GM23338 (cell line): ENCODE measurements at regions not wholly inside any gene's neighbourhood (a gene's known extent, or its start where the extent isn't known, plus 50 kb on each side); places are given as distances from the start of the nearest gene placed in this dataset.

Experiments
- ATAC-seq: fragments of 200-7000 bp; cut with Tn5 transposase; 3 replicates; pipeline ENCODE4 v1.9.1; 2020
- DNase-seq: peaks from one replicate; pipeline ENCODE4 v3.0.0-alpha.2; 2015; ENCODE audit warnings: low spot score
- H2AFZ ChIP-seq: fragments of 200-600 bp; sonication (generic); 2 replicates; pipeline ENCODE4 v1.8.0; 2016; ENCODE audit warnings: antibody characterized with exemption, mild to moderate bottlenecking, moderate library complexity
- H3F3A ChIP-seq: fragments of 200-600 bp; sonication (generic); replicated peaks from 2 replicates; pipeline ENCODE4 v1.8.0; 2017; ENCODE audit warnings: antibody characterized with exemption, mixed run types, low read depth
- H3K27ac ChIP-seq: fragments of 200-600 bp; sonication (generic); 2 replicates; pipeline ENCODE4 v1.6.1; 2016; ENCODE audit warnings: low read depth
- H3K27me3 ChIP-seq: fragments of 200-600 bp; sonication (generic); 2 replicates; pipeline ENCODE4 v1.8.0; 2016; ENCODE audit warnings: mild to moderate bottlenecking, mixed run types, moderate library complexity; ENCODE audit not compliant: insufficient read depth
- H3K36me3 ChIP-seq: fragments of 200-600 bp; sonication (generic); 2 replicates; pipeline ENCODE4 v1.8.0; 2016; ENCODE audit warnings: mild to moderate bottlenecking; ENCODE audit not compliant: insufficient read depth
- H3K4me1 ChIP-seq: fragments of 200-600 bp; sonication (generic); 2 replicates; pipeline ENCODE4 v1.8.0; 2016; ENCODE audit warnings: mild to moderate bottlenecking, moderate library complexity; ENCODE audit not compliant: insufficient read depth
- H3K4me2 ChIP-seq: fragments of 200-600 bp; sonication (generic); 2 replicates; pipeline ENCODE4 v1.7.1; 2017; ENCODE audit warnings: mixed run types
- H3K4me3 ChIP-seq: fragments of 200-600 bp; sonication (generic); 2 replicates; pipeline ENCODE4 v1.6.1; 2016; ENCODE audit warnings: mixed run types
- H3K79me2 ChIP-seq: fragments of 200-600 bp; sonication (generic); replicated peaks from 2 replicates; pipeline ENCODE4 v1.8.0; 2017; ENCODE audit warnings: mild to moderate bottlenecking; ENCODE audit not compliant: insufficient read depth
- H3K9me2 ChIP-seq: fragments of 200-600 bp; sonication (generic); 2 replicates; pipeline ENCODE4 v1.8.0; 2017; ENCODE audit not compliant: insufficient read depth
- H4K20me1 ChIP-seq: fragments of 200-600 bp; sonication (generic); replicated peaks from 2 replicates; pipeline ENCODE4 v1.8.0; 2017; ENCODE audit warnings: mild to moderate bottlenecking; ENCODE audit not compliant: insufficient read depth
- H3K27ac Mint-ChIP-seq: 2 replicates; pipeline ENCODE4 v1.8.0; 2020; ENCODE audit warnings: inconsistent platforms, mild to moderate bottlenecking, moderate library complexity, mixed read lengths
- H3K27me3 Mint-ChIP-seq: 3 replicates; pipeline ENCODE4 v1.8.0; 2022; ENCODE audit warnings: low read depth, mild to moderate bottlenecking, moderate library complexity, mixed read lengths, inconsistent platforms; ENCODE audit not compliant: insufficient read depth, poor library complexity
- H3K36me3 Mint-ChIP-seq: 3 replicates; pipeline ENCODE4 v1.8.0; 2021; ENCODE audit warnings: low read depth, mild to moderate bottlenecking, inconsistent platforms, moderate library complexity, mixed read lengths
- H3K4me1 Mint-ChIP-seq: 3 replicates; pipeline ENCODE4 v1.8.0; 2020; ENCODE audit warnings: mild to moderate bottlenecking, inconsistent platforms, mixed read lengths
- H3K4me3 Mint-ChIP-seq: 3 replicates; pipeline ENCODE4 v1.8.0; 2021; ENCODE audit warnings: moderate library complexity, mild to moderate bottlenecking, inconsistent platforms, mixed read lengths
- H3K9me3 Mint-ChIP-seq: 3 replicates; pipeline ENCODE4 v1.8.0; 2020; ENCODE audit warnings: moderate library complexity, mild to moderate bottlenecking, inconsistent platforms, mixed read lengths
- CREB1 ChIP-seq: fragments of 250-450 bp; sonication (Bioruptor Pico); IDR thresholded peaks from 2 replicates; pipeline ENCODE4 v1.5.0; 2020; ENCODE audit warnings: low read depth, mild to moderate bottlenecking, moderate library complexity
- EZH2 ChIP-seq: fragments of 200-600 bp; sonication (generic); IDR thresholded peaks from one replicate; pipeline ENCODE4 v1.8.0; 2017; ENCODE audit warnings: antibody characterized with exemption, mild to moderate bottlenecking, low read depth; ENCODE audit not compliant: unreplicated experiment
- EZH2phosphoT487 ChIP-seq: fragments of 200-600 bp; sonication (generic); IDR thresholded peaks from one replicate; pipeline ENCODE4 v1.8.1; 2018; ENCODE audit warnings: antibody characterized with exemption; ENCODE audit not compliant: unreplicated experiment
- JUNB ChIP-seq: IDR thresholded peaks from one replicate; pipeline ENCODE4 v1.6.1; 2016; ENCODE audit warnings: antibody characterized with exemption; ENCODE audit not compliant: unreplicated experiment
- NANOG ChIP-seq: IDR thresholded peaks from 2 replicates; pipeline ENCODE4 v1.6.1; 2016; ENCODE audit warnings: antibody characterized with exemption, borderline replicate concordance
- POLR2AphosphoS5 ChIP-seq: IDR thresholded peaks from 2 replicates; pipeline ENCODE4 v1.6.1; 2016; ENCODE audit warnings: antibody characterized with exemption, low read depth
- REST ChIP-seq: IDR thresholded peaks from one replicate; pipeline ENCODE4 v1.6.1; 2018; ENCODE audit warnings: antibody characterized with exemption; ENCODE audit not compliant: unreplicated experiment
- STAT1 ChIP-seq: IDR thresholded peaks from one replicate; pipeline ENCODE4 v1.6.1; 2016; ENCODE audit warnings: antibody characterized with exemption; ENCODE audit not compliant: unreplicated experiment
- ZNF114 ChIP-seq: fragments of 250-450 bp; sonication (Bioruptor Pico); IDR thresholded peaks from 2 replicates; pipeline ENCODE4 v1.5.0; 2020; ENCODE audit warnings: mild to moderate bottlenecking, moderate library complexity
- ZNF331 ChIP-seq: fragments of 250-450 bp; sonication (Bioruptor Pico); IDR thresholded peaks from 2 replicates; pipeline ENCODE4 v1.5.0; 2020; ENCODE audit warnings: low read depth, mild to moderate bottlenecking, moderate library complexity
- TF ChIP-seq, protein P1 (sequence below): IDR thresholded peaks from 2 replicates; pipeline ENCODE4 v1.6.1; 2016; ENCODE audit warnings: antibody characterized with exemption
- TF ChIP-seq, protein P2 (sequence below): fragments of 250-450 bp; sonication (Bioruptor Pico); IDR thresholded peaks from 2 replicates; pipeline ENCODE4 v1.5.0; 2020; ENCODE audit warnings: mild to moderate bottlenecking, moderate library complexity
- TF ChIP-seq, protein P3 (sequence below), 2 experiments: fragments of 200-600 bp in 1 of 2; sonication (generic) in 1 of 2; conservative IDR thresholded peaks; 2 replicates each; pipeline versions ENCODE4 v1.5.1 to v1.6.1; 2016 to 2017; ENCODE audit warnings: antibody characterized with exemption in 2 of 2, low read depth in 2 of 2, mild to moderate bottlenecking in 2 of 2, moderate library complexity in 1 of 2

DNA sequence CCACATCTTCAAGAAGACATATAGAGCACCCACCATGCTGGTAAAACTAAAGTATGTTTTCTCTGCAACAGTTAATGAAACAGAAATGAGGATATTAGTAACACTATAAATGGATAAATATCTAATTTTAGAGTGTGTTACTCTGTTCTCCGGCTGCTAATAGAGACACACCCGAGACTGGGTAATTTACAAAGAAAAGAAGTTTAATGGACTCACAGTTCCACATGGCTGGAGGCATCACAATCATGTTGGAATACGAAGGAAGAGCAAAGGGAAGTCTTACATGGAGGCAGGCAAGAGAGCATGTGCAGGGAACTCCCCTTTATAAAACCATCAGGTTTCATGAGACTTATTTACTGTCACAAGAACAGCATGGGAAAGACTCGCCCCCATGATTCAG lies 287.2 kb downstream of the SRGAP2C start:
- TF ChIP-seq EZH2phosphoT487 (no peak), NANOG (no peak), REST (no peak), EZH2 (no peak), STAT1 (no peak), ZNF331 (CRISPR knock-in tag) (no peak), ZNF114 (CRISPR knock-in tag) (no peak), JUNB (no peak), CREB1 (no peak), POLR2AphosphoS5 (no peak)
- TF ChIP-seq, protein P1, sequence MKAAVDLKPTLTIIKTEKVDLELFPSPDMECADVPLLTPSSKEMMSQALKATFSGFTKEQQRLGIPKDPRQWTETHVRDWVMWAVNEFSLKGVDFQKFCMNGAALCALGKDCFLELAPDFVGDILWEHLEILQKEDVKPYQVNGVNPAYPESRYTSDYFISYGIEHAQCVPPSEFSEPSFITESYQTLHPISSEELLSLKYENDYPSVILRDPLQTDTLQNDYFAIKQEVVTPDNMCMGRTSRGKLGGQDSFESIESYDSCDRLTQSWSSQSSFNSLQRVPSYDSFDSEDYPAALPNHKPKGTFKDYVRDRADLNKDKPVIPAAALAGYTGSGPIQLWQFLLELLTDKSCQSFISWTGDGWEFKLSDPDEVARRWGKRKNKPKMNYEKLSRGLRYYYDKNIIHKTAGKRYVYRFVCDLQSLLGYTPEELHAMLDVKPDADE: no peak
- TF ChIP-seq, protein P2, sequence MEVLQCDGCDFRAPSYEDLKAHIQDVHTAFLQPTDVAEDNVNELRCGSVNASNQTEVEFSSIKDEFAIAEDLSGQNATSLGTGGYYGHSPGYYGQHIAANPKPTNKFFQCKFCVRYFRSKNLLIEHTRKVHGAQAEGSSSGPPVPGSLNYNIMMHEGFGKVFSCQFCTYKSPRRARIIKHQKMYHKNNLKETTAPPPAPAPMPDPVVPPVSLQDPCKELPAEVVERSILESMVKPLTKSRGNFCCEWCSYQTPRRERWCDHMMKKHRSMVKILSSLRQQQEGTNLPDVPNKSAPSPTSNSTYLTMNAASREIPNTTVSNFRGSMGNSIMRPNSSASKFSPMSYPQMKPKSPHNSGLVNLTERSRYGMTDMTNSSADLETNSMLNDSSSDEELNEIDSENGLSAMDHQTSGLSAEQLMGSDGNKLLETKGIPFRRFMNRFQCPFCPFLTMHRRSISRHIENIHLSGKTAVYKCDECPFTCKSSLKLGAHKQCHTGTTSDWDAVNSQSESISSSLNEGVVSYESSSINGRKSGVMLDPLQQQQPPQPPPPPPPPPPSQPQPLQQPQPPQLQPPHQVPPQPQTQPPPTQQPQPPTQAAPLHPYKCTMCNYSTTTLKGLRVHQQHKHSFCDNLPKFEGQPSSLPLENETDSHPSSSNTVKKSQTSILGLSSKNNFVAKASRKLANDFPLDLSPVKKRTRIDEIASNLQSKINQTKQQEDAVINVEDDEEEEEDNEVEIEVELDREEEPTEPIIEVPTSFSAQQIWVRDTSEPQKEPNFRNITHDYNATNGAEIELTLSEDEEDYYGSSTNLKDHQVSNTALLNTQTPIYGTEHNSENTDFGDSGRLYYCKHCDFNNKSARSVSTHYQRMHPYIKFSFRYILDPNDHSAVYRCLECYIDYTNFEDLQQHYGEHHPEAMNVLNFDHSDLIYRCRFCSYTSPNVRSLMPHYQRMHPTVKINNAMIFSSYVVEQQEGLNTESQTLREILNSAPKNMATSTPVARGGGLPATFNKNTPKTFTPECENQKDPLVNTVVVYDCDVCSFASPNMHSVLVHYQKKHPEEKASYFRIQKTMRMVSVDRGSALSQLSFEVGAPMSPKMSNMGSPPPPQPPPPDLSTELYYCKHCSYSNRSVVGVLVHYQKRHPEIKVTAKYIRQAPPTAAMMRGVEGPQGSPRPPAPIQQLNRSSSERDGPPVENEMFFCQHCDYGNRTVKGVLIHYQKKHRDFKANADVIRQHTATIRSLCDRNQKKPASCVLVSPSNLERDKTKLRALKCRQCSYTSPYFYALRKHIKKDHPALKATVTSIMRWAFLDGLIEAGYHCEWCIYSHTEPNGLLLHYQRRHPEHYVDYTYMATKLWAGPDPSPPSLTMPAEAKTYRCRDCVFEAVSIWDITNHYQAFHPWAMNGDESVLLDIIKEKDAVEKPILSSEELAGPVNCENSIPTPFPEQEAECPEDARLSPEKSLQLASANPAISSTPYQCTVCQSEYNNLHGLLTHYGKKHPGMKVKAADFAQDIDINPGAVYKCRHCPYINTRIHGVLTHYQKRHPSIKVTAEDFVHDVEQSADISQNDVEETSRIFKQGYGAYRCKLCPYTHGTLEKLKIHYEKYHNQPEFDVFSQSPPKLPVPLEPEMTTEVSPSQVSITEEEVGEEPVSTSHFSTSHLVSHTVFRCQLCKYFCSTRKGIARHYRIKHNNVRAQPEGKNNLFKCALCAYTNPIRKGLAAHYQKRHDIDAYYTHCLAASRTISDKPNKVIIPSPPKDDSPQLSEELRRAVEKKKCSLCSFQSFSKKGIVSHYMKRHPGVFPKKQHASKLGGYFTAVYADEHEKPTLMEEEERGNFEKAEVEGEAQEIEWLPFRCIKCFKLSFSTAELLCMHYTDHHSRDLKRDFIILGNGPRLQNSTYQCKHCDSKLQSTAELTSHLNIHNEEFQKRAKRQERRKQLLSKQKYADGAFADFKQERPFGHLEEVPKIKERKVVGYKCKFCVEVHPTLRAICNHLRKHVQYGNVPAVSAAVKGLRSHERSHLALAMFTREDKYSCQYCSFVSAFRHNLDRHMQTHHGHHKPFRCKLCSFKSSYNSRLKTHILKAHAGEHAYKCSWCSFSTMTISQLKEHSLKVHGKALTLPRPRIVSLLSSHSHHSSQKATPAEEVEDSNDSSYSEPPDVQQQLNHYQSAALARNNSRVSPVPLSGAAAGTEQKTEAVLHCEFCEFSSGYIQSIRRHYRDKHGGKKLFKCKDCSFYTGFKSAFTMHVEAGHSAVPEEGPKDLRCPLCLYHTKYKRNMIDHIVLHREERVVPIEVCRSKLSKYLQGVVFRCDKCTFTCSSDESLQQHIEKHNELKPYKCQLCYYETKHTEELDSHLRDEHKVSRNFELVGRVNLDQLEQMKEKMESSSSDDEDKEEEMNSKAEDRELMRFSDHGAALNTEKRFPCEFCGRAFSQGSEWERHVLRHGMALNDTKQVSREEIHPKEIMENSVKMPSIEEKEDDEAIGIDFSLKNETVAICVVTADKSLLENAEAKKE: no peak
- TF ChIP-seq, protein P3, sequence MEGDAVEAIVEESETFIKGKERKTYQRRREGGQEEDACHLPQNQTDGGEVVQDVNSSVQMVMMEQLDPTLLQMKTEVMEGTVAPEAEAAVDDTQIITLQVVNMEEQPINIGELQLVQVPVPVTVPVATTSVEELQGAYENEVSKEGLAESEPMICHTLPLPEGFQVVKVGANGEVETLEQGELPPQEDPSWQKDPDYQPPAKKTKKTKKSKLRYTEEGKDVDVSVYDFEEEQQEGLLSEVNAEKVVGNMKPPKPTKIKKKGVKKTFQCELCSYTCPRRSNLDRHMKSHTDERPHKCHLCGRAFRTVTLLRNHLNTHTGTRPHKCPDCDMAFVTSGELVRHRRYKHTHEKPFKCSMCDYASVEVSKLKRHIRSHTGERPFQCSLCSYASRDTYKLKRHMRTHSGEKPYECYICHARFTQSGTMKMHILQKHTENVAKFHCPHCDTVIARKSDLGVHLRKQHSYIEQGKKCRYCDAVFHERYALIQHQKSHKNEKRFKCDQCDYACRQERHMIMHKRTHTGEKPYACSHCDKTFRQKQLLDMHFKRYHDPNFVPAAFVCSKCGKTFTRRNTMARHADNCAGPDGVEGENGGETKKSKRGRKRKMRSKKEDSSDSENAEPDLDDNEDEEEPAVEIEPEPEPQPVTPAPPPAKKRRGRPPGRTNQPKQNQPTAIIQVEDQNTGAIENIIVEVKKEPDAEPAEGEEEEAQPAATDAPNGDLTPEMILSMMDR (conservative IDR thresholded peaks at IDR 0.05; ENCODE audit: low read depth in 2 of 2): no peak
- no peaks in the 10 kb centered on the region for H3K79me2 ChIP-seq
- no peaks in the 10 kb centered on the region for H3K9me2 ChIP-seq
- Mint-ChIP-seq H3K27me3 (peaks cover 2% of the 10 kb centered on the region), H3K27ac (no peak overlapping the region), H3K36me3 (peaks cover 20% of the 10 kb centered on the region), H3K9me3 (peaks cover 37% of the 10 kb centered on the region), H3K4me3 (no peak overlapping the region), H3K4me1 (peaks cover 5% of the 10 kb centered on the region)
- no peak for ATAC-seq
- DNase-seq: no peak
- H3K4me2 ChIP-seq: no peak overlapping the region
- H3K27ac ChIP-seq: no peak overlapping the region
- no peaks in the 10 kb centered on the region for H3F3A ChIP-seq
- H3K4me3 ChIP-seq: no peak overlapping the region
- H2AFZ ChIP-seq: no peak overlapping the region
- peaks cover 5% of the 10 kb centered on the region; the same call in 1 of the 2 replicates for H3K36me3 ChIP-seq
- H3K4me1 ChIP-seq: no peaks in the 10 kb centered on the region
- no peaks in the 10 kb centered on the region for H4K20me1 ChIP-seq
- H3K27me3 ChIP-seq: no peaks in the 10 kb centered on the region
